GM12801 (cell line): ENCODE measurements at regions not wholly inside any gene's neighbourhood (a gene's known extent, or its start where the extent isn't known, plus 50 kb on each side); places are given as distances from the start of the nearest gene placed in this dataset.

Experiments used
- TF ChIP-seq, protein P1 (sequence below): IDR thresholded peaks from one replicate; pipeline ENCODE4 v1.5.1; 2011; ENCODE audit warnings: control low read depth; ENCODE audit not compliant: insufficient read length; ENCODE audit errors: extremely low read depth

DNA sequence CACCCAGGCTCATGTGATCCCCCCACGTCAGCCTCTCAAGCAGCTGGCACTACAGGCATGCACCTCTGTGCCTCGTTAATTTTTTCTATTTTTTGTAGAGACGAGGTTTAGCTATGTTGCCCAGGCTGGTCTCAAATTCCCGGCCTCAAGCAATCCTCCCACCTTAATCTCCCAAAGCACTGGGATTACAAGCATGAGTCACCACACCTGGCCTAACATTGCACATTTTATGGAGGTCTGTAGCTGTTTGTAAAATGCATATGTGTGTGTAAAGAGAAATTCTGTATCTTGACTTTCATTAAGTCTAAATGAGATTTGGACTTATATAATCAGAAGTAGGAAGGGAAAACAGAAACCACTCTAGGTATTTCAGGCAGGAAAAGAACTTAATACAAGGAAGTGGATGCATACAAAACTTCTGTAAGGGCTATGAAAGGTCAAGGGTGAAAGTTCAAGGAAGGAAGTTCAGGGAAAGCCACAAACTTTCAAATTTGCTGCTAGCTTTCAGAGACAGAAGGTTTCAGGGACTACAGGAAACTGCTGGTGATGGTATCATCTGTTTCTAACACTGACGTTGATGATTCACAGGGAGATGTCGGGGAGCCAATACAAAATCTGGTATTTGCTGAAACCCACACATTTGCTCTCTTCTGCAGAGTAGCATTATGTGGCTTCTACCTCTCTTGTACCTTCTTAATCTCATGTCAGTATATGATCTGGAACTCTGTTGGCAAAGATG is 209.4 kb downstream of the PIK3R1 start:
- TF ChIP-seq, protein P1, sequence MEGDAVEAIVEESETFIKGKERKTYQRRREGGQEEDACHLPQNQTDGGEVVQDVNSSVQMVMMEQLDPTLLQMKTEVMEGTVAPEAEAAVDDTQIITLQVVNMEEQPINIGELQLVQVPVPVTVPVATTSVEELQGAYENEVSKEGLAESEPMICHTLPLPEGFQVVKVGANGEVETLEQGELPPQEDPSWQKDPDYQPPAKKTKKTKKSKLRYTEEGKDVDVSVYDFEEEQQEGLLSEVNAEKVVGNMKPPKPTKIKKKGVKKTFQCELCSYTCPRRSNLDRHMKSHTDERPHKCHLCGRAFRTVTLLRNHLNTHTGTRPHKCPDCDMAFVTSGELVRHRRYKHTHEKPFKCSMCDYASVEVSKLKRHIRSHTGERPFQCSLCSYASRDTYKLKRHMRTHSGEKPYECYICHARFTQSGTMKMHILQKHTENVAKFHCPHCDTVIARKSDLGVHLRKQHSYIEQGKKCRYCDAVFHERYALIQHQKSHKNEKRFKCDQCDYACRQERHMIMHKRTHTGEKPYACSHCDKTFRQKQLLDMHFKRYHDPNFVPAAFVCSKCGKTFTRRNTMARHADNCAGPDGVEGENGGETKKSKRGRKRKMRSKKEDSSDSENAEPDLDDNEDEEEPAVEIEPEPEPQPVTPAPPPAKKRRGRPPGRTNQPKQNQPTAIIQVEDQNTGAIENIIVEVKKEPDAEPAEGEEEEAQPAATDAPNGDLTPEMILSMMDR = no peak

DNA sequence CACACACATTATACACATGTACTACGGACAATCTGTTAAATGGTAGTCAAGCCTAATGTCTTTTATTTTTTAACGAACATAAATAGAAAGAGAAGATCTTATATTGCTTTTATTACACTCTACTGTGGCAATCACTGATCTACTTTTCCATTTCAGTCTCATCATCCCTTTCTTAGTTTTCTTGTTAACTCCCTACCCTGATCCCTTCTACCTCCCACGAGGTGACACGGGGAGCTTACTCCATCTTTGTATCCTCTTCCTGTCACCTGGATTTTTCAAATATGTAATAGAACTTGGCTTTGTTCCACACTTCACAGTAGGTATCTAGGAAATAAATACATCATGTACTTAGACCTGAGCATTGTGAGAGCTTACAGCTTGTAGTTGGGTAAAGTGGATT is 211.0 kb downstream of the PIK3R1 start:
- TF ChIP-seq, protein P1 = no peak

DNA sequence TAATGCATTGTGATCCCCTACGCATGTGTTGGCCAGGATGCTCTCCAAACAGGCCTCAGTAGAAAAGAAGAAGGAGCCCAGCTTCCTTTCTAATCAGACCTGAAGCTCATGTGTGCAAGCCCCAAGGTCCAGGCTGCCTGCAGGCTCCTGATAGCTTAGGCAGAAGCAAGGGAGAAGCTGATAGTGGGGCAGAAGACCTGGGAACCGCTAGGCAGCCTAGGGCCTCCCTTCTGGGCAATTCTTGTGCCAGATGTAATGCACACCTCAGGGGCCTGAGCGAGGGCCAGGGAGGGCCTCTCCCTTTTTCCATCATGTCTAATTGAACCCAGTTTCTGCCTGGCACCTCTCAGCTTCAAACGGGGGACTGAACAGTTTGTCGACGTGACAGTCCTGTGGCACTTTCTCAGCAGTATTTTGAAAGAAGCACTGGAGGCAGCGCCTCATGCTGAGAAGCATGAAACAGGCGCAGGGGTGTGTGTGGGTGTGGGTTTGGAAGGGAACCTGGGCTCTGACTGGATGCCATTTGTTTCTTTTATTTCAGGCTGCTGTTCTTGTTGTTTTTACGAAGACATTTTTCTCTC is 212.8 kb downstream of the PIK3R1 start:
- TF ChIP-seq, protein P1 = no peak

DNA sequence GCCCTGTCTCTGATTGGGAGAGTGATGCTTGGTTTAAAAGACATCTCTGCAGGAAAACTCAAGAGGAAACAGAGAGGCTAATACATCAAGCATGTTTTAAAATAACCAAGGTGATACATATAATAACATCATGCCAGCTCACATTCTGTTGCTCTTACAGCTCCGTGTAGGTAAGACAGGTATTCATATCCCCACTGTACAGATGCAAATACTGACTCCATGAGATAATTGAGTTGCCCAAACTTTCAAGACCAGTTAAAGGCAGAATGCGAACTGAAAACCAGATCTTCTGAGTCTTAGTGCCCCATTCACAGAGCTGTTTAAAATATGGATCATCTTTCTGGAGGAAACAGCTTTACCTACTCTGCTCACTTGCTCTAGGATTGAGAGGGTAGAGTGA is 214.0 kb downstream of the PIK3R1 start:
- TF ChIP-seq, protein P1 = no peak

DNA sequence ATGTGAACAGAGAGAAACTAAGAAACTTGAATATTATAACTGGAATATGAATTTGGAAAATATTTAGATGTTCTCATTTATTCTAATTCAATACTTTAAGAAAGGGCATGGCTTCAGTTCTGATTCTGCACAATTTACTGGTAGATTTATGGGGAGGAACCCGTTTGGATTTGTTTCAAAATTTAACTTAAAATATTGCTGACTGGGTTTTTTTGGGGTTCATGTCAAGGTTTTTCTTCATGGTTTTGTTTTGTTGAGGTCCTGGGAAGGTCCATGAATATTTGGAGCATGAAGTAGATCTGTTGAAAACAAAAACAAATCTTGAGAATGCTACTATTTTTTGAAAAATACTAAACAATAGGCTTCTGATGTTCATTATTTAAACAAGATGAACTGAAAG is 214.7 kb downstream of the PIK3R1 start:
- TF ChIP-seq, protein P1 = no peak

DNA sequence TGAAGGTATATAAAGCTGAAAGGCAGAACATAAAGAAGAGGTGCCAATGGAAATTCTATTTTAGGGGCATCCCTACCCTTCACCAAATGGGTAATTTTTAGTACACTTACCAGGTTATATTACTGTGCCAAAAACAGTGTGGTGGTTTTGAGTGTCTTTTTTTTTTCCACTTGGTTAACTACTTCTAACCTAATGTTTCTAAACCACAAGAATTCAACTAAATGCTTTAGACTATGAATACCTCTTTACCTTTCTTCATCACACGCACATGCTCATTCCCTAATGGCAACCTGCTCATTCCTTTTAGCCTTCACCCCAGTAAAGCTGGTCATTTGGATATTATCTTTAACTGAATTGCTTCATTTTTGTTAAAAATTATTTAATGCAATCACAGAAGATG is 215.6 kb downstream of the PIK3R1 start:
- TF ChIP-seq, protein P1 = no peak

DNA sequence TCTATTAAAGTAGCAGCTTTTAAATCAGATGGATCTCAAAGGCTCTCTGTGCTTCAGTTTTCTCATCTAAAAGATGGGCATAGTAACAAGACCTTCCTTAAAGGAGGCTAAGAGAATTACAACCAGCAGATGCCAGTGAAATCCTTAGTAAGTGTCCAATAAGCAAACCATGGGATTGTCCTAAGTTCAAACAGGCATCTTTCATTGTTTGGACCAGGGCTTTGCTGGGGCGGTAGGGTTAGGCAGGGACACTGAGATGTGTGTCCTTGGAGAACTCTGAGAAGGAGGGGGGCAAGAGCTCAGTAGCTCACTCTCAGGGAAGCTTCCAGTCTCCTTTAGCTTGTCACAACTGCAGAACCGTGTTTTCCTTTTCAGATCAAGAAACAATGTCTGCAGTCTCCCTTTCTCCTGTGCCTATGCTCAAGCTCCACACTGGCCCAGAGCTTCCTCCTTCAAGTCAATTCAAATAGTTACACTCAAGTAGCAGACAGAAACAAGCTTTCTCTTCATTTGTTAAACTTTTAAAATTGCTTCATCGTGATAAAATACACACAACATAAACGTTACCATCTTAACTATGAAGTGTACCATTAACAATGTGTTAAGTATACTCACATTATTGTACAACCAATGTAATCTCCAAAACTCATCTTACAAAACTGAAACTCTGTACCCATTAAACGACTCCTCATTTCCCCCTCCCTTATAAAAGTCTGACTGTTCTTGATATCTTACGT is 216.2 kb downstream of the PIK3R1 start:
- TF ChIP-seq, protein P1 = no peak
